ENCODE measurements at regions not wholly inside any gene's neighbourhood (a gene's known extent, or its start where the extent isn't known, plus 50 kb on each side); places are given as distances from the start of the nearest gene placed in this dataset.

DNA sequence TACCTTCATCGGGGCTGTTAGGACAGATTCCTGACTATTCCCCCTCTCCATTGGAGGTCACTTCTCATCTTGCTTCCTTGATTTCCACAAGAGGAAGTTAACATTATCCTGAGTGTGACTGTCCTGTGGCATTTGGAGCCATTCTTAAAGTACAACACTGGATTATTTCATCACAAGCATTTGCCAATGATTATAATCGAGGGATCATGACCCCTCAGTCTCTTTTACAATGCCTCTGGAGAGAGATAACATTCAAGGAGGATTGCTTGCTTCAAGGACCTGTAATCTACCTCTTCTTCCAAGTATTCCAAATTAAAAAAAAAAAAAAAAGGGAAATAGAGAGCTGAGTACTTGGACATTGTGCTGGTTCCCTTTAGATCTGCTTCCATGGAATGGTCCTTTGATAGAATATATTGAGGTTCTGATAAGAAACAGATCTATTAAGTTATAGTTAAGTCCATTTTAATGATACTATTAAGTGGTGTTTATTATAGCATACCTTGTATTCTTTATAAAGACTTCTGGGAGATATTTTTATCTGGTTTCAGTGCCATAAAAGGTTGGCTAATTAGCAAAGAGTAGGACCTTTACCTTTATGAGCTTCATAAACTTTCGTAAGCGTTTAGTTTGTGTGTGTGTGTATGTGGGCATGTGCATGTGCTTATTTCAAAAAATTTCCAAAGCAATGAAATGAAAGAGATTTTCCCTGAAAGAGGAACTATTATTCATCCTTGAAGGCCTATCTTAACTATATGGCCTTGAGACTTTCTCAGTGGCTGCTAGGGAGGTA, 469.1 kb downstream of the DHX35 start:
- no peak for DNase-seq

GRCh38 chr20:39429726-39430125, 467.6 kb downstream of the DHX35 start:
- DNase-seq, result peak; percentile 15

DNA sequence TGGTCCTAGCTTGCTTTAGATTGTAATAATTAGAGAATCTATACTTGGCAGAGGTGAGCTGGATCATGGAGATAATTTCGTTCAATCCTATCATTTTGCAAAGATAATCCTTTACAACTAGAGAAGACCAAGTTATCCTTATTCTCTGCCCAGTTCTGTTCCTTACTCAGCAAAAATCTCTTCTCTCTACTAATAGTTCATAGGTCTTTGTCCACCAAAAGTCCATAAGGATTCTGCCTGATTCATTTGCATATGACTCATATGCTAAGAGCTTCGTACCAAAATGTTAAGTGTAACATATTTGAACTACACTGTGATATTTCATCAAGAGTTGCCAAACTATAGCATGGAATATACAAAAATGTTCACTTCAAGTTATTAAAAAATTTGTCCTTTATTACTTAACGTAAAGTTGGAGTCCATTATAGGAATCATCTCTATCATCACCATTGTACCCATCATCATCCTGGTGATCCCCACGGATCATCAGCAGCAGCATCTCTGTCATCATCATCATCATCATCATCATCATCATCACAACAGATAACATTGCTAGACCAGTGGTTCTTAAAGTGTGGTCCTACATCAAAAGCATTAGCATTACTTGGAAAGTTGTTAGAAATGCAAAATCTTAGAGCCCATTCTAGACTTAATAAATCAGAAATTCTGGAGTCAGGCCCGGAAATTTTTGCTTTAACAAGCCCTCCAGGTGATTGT, 463.0 kb downstream of the DHX35 start:
- DNase-seq, result no peak

DNA sequence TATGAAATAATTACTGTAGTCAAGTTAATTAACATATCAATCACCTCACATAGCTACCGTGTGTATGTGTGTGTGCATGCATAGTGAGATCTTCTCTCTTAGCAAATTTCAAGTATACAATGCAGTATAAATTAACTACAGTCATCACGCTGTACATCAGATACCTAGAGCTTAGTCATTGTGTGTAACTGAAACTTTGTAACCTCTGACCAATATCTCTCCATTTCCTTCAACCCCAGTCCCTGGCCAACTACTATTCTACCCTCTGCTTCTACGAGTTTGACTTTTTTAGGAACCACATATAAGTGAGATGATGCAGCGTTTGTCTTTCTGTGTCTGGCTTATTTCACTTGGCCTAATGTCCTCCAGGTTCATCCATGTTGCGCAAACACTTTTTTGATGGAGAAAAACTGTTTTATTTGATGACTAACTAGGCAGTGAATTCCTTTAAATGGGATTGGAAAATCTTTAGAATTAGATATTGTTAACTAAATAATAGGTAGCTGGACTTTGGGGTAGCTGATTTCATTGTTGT, 459.5 kb downstream of the DHX35 start:
- no peak for DNase-seq

DNA sequence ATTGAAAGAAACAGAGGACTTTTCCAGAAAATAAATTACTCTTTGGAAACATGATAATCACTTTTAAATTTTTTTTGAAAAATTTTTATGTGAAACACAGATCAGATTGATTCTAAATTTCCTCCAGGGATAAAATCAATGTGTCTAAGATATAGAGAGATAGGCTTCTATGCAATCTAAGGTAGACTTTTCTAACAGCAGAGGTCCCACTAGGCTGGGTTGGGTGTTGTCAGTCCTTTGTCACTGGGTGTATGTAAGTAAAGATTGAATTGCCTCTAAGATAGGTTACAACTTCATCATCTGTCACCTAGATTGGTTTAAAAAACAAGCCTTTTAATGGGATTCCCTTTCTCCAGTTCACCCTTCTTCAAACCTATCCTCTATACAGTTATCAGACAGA, 449.9 kb downstream of the DHX35 start:
- DNase-seq, result no peak

DNA sequence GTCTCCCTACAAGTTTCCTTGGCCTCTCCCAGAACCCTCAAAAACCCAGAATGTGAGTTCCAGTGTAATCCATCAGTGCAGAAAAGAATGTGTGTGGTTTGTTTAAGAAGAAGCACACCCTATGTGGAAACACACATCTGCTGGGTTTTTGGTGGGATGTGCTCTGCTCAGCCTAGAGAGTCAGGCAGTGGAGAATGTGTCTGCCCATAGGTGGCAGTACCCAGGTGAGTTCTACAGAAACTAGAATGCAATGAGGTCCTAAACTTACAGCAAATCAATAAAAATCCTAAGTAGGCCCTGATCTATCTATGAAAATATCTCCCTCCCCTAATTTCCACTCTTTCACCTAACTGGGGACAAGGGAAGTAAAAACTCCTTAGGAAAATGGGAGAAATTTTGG, 437.3 kb downstream of the DHX35 start:
- no peak for DNase-seq

DNA sequence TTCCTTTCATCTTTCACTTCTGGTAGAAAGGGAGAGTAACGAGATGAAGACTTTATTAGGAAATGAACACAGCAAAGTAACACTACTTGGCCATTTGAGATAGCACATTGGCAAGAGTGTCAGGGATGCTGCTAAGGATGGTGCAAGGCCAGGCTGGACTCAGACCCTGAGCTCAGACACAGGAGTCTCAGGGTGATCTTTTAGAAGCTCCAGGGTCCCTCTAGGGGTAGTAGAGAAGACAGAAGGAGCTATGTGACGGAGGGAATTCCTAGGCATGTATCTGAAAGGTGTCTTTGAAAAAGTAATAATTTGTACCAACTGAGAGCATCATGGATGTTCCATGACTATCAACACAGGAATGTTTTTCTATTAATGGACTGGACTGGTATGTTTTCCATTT, 436.5 kb downstream of the DHX35 start:
- DNase-seq, result no peak

DNA sequence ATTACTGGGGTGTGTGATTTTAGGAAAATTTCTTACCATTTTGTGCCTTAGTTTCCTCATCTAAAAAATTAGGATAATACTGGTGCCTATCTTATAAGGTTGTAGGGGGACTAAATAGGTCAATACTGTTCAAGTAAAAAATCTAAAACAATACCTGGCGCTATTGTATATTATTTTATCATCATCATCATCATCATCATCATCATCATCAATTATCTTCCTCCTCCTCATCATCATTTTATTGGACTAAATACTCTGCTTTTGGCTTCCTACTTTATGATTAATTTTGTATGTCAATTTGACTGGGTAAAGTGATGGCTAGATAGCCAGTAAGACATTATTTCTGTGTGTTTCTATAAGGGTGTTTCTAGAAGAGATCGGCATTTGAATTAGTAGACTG, 435.5 kb downstream of the DHX35 start:
- no peak for DNase-seq

GRCh38 chr20:39395478-39396291, 433.5 kb downstream of the DHX35 start:
- DNase-seq, result no peak

GRCh38 chr20:39394461-39394860, 432.3 kb downstream of the DHX35 start:
- no peak for DNase-seq

- no peak for DNase-seq
Observed at GRCh38 chr20:39390186-39390585, 428.0 kb downstream of the DHX35 start.

- no peak for DNase-seq
Observed at GRCh38 chr20:39381595-39381994, 419.5 kb downstream of the DHX35 start.

DNA sequence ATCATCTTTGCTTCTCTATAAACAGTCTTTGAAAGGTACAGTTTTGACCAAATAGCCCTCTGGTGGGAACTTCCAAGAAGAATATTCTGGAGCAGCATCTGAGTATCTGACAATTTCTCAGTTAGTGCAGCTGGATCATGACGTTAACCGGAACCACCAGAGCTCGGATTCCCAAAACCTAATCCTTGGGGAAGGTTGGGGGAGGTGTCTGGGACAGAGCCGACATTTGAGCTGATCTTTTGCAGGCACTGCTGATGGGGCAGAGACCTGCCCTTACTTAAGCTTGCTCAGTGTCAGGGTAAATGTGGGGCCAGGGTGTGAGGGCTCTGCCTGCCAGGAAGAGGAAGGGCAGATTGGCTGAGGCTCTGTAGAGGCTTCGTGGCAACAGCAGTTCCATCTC, 416.6 kb downstream of the DHX35 start:
- DNase-seq, result no peak

GRCh38 chr20:39376788-39377187, 414.6 kb downstream of the DHX35 start:
- DNase-seq, result no peak

- DNase-seq, result no peak
Observed at GRCh38 chr20:39364320-39364719, 402.2 kb downstream of the DHX35 start.

DNA sequence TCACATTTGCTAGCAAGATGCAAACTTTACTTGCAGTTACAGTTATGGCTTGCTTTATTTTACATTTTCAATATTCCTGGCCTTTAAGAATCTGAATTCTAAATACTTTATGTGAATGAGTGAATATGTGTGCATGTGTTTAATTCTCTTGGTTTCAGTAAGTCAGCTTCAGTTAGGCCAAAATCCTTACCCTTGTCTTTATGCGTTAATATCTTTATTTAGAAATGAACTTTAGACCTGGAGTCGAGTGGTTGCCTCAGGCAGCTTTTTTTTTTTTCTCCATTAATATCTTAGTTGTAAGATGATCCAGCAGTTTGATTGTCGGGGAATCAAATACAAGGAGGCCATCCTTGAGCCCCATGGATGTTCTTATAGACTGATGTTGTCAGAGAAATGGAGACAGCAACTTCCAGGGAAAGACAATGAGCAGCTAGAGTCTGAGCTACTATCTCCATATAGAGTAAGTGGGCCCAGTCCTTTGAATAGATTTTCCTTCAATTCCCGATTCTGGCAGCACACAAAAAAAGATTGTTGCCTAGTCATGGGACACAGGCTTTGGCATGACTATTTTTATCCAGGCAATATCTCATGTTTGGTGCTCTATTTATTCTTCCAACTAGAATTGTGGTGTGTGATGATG, 398.0 kb downstream of the DHX35 start:
- no peak for DNase-seq

DNA sequence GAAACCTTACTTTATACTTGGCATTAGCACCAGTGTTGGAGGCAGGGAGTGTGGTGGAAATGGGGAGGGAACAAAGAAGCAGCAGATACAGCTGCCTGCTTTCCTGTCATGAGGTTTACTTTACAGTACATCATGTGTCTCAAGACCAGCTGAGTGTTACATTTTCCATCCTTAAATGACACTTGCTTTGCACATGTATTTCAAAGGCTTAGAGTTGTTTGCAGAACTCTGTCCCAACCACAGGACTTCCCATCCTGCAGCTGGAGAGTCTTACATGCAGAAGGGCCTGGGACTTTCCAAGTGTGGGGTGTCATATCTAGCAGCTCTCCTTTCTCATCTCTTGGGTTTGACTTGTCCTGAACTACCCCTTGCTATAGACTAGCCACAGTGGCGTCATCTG, 395.9 kb downstream of the DHX35 start:
- no peak for DNase-seq

- DNase-seq, result no peak
Observed at GRCh38 chr20:39356908-39357307, 394.8 kb downstream of the DHX35 start.

DNA sequence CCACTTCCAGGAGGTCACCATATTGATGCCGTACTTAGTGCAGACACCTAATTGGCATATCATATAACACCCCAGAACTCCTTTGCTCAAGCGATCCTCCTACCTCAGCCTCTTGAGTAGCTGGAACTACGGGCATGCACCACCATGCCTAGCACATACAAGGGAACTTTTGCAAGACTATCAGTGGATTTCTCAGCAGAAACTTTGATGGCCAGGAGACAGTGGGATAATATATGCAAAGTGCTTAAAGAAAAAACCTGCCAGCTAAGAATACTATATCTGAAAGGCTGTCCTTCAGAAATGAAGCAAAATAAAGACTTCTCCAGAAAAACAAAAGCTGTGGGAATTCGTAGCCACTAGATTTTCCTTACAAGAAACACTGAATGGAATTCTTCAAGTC, 387.1 kb downstream of the DHX35 start:
- no peak for DNase-seq

DNA sequence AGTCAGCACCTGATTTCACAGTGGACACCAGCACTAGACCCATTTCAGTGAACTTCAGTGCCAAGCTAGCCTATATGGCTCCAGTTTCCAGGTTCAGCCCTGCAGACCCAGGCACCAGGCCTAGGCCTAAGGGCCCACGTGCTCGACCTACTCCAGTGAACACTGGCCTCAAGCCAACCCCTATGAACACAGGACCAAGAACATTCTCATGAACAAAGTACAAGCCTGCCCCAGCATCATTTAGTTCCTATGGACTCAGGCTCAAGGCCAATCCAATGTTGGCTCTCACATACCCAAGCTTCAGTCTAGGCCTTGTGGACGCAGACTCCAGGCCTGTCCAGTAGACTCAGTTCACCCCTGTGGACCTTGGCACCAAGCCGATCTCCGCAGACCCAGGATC, 385.5 kb downstream of the DHX35 start:
- no peak for DNase-seq

GRCh38 chr20:39342463-39342862, 380.3 kb downstream of the DHX35 start:
- DNase-seq, result no peak

GRCh38 chr20:39338469-39339376, 376.6 kb downstream of the DHX35 start:
- peak; percentile 12 for DNase-seq

Measured in retina (tissue), 1 donor.